GF-D8 (cell line): ENCODE measurements at regions not wholly inside any gene's neighbourhood (a gene's known extent, or its start where the extent isn't known, plus 50 kb on each side); places are given as distances from the start of the nearest gene placed in this dataset.

Experiments
- DNase-seq: peaks from one replicate; lab custom pipeline; 2025; lab: John Stamatoyannopoulos, UW

DNA sequence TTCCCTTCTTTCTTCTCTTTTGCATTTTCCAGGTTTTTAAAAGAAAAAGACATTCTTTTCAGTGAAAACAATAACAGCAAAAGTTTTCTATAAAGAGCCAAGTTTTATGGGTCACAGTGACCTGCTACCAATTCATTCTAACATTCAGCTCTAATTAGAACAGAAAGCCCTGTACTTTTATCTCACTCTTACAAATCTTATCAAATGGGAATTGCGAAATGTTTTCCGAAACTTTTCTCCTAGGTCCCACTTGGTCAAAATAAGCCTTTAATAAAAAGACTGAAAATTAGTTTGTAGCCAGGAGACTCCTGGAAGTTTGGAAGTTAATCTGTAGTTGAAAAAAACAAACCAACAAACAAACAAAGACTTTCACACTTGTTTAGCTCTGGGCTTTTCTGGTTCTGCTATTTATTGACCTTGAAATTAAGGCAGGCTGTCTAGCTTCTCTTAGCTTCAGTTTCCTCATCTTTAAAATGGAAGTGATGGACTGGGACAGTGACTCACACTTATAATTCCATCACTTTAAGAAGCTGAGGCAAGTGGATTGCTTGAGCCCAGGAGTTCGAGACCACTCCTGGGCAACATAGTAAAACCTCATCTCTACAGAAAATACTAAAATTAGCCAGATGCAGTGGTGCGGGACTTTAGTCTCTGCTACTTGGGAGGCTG lies 613.5 kb upstream of the CDH4 start:
- DNase-seq: no peak

DNA sequence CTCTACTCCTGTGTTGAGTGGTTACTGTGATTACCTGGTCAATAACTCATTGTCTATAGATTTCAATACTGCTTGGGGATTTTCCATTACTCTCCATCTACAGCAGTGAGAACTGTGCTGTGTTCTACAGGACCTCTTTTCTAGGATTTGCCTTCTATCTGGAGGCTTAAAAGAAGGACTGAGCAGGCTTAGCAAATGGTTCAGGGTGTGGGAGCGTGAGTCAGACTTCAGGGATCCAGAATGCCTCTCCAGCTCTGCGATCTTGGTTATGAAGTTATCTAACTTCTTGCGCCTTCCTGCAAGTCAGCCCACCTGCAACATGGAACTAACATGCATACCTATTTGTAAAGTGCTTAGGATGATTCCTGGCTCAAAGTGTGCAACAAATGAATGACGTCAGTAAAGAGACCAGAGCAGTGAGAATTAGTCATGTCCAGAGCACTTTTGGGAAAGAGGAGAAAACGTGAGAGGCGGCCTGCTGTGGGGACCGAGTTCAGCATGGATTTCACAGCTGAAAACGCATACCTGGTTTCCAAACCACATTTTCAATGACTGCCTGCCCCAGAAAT lies 610.1 kb upstream of the CDH4 start:
- no peak for DNase-seq

DNA sequence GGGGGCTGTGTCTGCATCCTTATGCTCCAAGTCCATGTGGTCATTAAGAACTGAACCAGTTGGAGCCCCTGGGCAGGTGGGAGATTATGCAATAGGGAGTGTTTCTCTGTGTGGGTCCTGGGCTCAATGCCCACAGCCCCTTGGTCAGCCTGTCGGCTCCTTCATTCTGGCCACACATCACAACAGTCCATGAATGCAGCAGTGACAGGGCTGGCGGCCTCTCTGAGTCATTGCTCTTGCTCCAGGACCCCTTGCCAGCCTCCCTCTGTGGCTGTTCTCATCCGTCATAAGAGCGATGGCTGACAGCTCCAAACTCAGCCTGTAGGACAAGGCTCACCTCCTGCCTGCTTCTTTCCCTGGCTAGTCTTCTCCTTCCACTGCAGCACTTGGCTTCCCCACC lies 609.5 kb upstream of the CDH4 start:
- no peak for DNase-seq

DNA sequence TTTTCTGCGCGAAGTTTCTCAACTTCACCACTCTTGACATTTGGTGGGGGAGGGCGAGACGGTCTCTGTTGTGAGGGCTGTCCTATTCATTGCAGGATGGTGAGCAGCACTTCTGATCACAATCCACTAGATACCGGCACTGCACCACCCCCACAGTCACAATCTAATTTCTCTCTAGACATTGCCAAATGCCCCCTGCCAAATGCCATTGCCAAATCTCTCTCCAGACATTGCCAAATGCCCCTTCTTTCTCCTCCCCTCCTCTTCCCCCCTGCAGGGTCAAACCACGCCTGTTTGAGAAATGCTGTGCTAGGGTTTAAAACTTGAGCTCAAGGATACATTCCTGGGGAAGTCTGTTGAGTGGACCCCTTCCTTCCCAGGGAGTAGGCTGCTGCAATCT lies 603.5 kb upstream of the CDH4 start:
- DNase-seq: no peak

DNA sequence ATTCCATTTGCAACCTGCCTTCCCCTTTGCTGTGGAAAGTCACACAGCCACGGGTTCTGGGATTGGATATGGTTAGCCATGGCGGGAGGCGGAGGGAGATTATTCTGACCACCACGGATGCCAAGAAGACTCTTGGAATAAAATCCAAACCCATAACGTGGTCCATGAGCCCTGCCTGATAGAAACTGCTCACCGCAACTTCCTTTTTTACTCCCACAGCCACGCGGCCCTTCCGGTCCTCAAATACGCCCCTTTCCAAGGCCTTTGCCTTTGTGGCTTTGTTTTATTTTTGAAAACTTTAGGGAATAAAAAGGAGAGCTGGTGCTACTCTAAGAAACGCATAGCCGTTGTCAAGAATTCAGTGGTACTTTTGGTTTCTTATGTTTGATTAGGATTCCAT lies 602.5 kb upstream of the CDH4 start:
- DNase-seq: no peak

DNA sequence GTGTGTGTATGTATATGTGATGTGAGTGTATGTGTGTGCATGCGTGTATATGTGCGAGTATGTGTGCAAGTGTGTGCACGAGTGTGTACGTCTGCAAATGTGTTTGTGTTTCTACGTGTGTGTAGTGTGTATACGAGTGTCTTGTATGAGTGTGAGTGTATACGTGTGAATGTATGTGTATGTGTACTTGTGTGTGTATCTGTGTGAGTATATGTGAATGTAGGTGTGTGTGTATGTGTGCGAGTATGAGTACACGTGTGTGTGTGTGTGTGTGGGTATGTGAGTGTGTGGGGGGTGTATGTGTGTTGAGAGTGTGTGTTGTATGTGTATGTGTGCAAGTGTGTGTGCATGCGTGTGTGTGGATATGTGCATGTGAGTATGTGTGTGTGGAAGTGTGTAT lies 602.0 kb upstream of the CDH4 start:
- no peak for DNase-seq

DNA sequence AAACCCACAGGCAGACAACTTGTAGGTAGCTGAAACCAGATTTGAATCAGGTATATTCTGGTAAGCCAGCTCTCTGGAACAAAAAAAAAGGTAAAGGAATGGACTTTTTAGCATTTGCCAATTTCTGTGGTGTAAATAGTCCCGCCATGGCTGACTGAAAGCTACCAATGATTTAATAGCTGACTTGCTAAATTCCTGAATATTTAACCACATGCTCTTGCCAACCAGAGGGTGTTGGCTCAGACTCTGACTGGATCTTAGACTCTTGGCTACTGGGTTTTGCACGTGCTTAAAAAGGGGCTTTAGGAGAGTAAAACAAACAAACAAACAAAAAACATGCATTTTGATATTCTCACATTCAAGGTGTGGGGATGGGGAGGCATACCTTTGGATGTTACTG lies 600.0 kb upstream of the CDH4 start:
- no peak for DNase-seq

DNA sequence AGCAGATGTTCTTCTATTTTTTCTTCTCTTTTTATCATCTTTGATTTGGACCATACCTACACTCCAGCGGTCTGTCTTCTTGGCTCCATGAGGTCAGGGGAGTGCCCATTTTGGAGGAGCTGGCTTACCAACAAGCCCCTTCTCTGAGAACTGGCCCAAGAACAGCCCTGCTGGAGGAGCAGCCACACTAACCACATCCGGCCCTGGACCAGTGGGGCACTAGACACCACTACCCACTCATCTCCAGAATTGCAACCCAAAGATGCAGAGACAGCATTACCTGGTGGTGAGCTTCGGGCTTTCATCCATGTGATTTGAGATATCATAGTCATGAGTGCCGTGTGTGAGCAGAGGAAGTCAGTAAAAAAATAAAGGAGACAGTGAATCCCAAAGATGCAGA lies 599.4 kb upstream of the CDH4 start:
- DNase-seq: no peak

DNA sequence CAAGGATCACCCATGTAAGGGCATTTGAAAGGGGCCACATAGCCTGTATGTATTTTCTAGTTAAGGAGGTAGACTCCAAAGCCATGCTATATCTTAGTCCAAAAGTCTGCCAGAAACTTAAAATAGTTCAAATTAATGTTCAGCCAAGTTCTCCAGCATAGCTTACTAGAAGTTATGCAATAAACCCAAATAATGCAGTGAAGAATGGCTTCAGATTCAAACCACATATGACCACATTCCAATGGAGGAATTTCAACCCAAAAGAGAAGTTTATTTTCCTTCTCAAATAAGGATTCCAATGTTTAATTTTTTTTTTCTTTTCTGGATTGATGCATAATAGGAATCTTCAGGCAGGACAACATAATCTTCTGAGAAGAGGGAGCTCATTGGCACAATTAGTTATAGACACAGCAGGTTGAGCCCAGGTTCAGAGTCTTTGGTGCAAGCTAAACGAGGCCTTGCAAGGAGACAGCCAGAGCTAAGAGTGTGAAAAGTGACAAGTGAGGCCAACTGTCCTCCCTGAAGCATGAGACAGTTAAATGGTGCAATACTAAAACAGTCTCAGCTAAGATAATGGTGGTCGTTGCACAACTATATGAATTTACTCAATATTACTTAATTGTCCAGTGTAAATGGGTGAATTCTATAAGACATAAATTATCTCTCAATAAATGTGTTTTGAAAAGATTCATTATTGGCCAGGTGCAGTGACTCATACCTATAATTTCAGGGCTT lies 598.8 kb upstream of the CDH4 start:
- no peak for DNase-seq

DNA sequence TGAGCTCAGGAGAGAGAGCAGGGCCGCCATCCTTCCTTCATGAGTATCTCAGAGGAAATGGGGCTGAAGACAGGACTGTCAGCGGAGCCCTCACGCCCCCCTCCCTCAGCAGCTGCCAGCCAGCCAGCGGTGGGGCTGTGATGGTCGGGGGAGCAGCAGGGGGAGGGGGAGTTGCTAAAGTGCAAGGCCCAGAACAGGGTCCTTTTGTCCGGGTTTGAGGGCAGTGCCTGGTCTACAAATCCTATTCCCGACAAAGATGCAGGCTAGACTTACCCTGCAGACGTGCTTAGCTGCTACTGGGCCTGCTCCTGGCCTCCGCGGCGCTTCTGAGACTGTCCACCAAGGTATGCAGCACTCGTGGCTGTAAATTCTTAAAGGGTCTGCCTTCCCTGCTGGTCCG lies 593.4 kb upstream of the CDH4 start:
- no peak for DNase-seq

DNA sequence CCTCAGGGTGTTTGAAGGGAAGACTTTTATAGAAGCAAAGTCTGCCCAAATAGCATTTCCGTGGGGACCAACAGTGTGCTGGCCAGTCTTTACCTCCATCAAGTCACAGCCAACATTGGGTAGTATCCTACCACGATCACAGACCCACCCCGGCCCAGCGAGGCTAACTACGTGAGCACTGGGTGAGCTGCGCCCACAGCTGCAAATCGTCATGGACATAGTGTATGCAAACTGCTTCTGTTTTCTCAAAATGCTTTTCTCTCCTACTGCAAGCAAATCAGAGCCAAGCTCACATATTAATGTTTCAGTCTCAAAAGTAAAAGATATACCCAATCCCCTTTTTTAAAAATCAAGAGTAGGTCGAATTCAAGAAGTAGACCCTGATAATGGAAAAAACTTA lies 592.8 kb upstream of the CDH4 start:
- no peak for DNase-seq

DNA sequence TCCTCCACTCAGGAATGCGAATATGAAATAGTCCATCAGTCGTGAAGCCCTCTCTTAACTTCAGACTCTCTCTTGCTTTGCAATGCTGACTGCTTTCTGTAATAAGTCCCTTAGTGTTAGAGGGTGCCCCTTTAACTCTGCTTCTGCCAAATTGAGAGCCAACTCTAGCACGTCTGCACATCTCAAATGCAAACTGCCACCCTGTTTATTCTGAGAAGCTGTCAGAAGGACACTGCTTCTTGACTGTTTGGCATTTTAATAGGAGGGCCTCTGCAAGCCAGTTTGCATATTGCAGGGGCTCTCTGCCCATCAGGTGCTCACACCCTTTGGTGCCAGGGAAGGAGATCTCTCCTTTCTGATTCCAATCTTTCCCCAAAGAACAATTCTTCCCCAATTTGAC lies 589.8 kb upstream of the CDH4 start:
- DNase-seq: no peak

DNA sequence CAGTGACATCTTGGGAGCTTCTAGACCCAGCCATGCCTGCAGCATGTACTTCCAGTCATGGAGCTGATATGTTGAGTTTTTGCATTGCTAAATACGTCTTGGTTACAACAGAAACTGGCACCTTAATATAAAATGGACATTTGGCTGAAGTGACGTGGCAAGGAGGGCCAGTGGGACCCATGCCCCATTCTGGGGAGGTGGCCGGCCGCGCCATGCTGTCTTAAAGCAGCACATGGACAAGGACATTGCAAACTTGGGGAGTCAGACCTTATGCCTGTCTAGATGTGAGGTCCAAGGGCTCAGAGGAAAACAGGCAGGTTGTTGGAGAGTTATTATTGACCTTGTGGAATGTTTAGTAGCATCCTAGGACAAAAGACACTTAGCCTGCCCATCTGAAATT lies 588.0 kb upstream of the CDH4 start:
- no peak for DNase-seq

DNA sequence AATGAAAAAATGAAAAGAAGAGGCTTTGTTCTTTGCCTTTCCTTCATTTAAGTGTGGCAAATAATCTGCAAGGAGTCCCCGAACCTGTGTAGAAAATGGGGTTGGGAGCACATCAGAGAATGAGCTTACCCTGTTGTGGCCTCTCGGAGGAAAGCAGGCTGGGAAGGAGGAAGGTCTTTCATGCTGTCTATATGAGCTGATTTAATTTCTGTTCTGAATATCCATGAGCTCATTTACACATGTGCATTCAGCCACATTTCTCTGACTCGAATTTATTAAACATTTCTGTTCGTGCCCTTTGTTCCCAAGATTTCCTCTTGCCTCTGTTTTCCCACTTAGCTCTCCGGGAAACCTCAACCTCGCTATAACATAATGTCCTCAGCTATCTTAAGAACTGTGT lies 584.4 kb upstream of the CDH4 start:
- DNase-seq: no peak

DNA sequence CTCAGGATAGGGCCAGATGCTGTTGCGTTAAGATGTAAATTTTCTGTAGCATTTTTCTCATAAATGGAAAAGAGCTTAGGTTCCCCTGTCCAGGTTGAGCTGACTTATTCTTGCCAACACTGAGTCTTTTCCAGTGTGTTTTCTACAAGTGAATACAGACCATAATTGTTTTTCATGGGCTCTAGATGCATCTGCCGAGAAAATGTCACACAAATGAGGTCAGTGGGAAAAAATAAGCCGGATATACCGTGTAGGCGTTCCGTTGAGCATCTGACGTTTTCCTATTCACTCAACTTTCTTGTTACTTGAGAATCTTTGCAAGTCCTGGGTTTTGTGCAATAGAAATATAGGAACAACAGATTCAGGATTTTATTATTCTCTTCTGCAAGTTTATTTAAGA lies 582.9 kb upstream of the CDH4 start:
- no peak for DNase-seq

DNA sequence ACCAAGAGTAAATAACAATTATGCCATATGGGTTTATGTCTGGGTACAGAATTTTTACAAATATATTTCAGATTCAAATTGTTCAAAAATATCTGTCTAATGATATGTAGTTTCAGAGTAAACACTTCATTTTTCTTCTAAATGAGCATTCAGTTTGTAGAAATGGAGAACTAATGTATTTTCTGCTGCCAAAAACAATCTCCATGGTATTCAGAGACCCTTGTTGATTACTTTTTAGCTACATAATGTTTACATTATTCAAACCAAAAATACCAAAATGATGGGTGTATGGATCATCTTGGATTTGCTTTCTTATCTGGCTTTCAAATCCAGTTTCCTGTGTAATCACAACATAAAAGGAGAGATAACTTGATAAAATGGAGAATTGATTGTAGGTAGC lies 576.0 kb upstream of the CDH4 start:
- DNase-seq: no peak

DNA sequence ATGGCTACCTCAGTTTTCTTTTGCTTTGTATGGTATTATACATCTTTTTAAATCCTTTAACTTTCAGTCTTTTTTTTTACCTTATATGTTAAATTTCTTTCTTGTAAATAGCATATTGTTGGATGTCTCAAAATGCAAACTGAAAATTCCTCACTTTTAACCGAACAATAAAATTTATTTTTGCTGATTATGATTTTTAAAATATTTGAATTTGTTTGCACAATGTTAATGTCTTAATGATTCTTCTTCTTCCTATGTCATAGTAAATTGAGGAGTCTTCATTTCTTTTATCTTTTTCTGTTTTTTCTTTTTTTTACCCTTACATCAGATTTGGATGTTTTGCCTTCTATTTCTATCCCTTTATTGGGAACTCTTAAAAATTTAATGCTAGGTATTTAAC lies 574.2 kb upstream of the CDH4 start:
- no peak for DNase-seq

DNA sequence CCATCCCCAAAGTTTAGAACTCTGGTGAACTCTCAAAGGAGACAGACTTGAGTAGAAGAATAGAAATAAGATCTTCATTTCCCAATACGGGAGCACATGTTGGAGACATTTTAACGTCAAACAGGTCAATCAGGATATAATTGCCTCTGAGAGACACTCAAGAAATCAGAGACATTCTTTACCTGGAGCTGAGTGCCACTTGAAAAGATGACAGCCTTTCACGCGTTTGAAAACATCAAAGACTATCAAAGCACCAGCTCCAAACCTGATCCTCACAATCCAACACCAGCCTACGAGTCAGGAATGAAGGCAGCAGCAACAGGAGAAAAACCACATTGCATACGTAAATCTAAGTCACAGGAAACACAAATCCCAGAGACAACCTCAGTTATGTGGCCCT lies 571.5 kb upstream of the CDH4 start:
- no peak for DNase-seq

DNA sequence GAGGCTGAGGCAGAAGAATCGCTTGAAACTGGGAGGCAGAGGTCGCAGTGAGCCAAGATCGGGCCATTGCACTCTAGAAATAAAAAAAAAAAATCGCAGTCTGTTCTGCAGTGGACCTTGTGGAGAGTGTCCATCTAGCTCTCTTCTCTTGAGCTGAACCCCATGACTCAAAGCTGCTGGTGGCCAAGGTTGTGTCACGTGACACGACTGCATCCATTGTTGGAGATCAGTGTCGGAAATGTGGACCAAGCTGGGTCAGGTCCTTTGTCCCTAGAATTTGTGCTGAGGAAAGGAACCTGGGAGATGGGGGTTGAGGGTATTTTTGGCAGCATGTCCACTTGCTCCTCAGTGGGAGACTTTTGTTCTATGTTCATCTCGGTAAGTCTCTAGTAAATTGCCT lies 564.8 kb upstream of the CDH4 start:
- no peak for DNase-seq

DNA sequence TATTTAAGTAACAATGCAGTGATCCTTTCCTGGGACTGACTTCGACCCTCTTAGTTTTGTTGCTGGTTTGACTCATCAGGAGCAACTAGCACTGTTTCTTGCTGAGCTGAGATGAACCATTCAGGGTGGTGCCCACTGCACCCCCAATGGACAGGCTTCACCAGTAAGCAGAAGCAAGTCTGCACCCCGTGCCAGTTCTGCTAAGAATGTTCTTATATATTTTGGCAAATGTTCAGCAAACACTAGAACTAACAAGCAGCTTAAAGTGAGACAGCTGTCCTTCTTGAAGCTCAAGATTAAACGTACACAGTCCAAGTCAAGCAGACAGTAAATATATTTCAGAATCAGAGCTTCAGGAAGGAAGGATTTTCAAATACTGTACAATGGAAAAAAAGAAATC lies 561.3 kb upstream of the CDH4 start:
- DNase-seq: no peak

DNA sequence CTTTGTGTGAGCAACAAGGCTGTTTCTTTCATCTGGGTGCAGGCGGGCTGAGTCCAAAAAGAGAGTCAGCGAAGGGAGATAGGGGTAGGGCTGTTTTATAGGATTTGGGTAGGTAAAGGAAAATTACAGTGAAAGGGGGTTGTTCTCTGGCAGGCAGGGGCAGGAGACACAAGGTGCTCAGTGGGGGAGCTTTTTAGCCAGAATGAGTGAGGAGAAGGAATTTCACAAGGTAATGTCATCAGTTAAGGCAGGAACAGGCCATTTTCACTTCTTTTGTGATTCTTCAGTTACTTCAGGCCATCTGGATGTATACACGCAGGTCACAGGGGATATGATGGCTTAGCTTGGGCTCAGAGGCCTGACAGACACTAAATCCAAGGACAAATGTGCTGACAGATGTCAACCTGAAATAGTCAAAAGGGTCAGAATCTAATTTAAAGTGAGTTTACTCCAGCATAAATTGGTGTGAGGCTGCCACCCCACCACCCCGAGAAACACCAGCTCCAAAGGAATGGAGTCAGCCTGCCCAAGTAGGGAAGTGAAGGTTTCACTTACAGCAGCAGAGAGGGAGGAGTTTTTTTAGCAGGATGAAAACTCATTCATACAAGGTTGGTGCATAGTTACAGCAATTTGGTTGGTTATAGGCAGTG lies 560.0 kb upstream of the CDH4 start:
- no peak for DNase-seq

DNA sequence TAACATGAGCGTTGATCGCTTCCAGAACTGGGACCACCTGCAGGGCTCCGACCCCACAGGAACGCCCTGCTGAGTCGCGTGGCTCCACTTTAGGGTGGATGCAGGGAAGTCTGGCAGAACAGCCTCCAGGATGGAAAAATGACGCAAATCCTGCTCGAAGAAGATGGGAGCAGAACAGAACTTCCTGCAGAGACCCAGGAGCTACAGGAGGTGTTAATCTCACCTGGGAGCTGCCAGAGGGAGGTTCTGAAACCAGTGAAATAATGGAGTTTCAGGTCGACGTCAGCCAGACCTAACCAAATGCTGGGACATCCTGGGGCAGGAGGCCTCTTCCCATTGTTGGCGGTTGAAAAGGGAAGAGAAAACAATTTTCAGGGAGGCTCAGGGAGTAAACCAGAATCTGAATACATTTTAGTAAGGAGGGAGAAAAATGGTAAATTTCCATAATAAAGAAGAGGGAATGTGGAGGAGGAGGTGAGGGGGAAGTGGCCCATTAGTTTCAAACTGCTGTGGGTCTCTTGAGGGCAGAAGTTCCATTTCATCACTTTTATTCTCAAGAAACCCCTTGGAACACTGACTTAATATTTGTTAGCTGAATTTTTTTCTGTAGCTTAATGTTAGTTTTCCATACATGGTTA lies 558.4 kb upstream of the CDH4 start:
- DNase-seq: no peak

DNA sequence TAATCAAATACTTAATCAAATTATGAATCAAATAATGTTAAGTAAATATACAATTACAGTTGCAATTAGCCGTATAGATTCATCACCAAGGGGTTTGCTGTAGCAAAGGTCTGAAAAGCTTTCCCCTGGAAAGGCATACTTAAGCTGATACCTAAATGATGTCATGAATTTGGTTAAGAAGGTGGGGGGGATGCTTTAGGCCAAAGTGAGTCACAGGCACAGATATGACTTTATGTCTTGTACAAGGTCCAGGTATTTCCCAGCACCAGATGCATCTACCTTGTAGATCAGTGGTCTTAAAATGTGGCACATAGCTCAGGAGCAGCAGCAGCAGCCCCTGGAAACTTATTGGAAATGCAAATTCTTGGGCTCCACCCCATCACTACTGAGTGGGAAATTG lies 557.3 kb upstream of the CDH4 start:
- no peak for DNase-seq
